ENCODE measurements at regions not wholly inside any gene's neighbourhood (a gene's known extent, or its start where the extent isn't known, plus 50 kb on each side); places are given as distances from the start of the nearest gene placed in this dataset.

DNA sequence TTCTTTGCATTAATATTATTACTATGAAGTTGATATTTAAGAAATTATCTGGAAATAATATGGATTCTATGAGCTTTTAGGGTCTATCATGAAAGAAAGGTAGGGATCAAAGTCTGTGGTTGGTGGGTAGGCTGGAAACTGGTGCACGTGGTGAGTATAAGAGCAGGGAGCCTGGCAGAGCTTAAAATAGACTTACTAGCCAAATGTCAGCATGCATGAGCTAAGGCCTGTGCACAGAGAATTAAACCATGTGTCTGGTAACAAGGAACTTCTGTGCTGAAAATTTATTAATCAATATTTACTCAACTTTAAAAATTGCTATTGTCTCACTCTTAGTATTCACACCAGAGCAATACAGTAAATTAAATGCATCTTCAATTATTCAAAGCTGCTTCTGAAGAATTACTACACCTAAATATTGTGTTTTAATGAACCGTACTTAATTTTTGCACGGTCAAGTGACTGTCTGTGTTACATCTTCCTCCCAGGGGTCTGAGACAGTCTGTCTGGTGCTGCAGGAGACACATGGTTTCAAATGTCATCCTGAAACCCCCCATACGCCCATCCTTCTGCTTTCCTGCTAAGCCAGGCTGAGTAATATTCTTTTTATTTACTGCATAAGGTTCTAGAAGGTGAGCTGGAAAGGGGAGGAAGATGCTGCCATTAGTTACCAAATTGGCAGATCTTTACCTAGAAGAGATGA lies 161.0 kb upstream of the NLRP1 start:
- TF ChIP-seq, protein P1, sequence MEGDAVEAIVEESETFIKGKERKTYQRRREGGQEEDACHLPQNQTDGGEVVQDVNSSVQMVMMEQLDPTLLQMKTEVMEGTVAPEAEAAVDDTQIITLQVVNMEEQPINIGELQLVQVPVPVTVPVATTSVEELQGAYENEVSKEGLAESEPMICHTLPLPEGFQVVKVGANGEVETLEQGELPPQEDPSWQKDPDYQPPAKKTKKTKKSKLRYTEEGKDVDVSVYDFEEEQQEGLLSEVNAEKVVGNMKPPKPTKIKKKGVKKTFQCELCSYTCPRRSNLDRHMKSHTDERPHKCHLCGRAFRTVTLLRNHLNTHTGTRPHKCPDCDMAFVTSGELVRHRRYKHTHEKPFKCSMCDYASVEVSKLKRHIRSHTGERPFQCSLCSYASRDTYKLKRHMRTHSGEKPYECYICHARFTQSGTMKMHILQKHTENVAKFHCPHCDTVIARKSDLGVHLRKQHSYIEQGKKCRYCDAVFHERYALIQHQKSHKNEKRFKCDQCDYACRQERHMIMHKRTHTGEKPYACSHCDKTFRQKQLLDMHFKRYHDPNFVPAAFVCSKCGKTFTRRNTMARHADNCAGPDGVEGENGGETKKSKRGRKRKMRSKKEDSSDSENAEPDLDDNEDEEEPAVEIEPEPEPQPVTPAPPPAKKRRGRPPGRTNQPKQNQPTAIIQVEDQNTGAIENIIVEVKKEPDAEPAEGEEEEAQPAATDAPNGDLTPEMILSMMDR (IDR thresholded peaks at IDR 0.05): no peak
- no peak for TF ChIP-seq POLR2A (IDR thresholded peaks at IDR 0.05)
